HG03066 (cell line): ENCODE measurements at regions not wholly inside any gene's neighbourhood (a gene's known extent, or its start where the extent isn't known, plus 50 kb on each side); places are given as distances from the start of the nearest gene placed in this dataset.
"Not testable (repeated sequence)": the region's sequence is repeated elsewhere in the genome, so short reads cannot be mapped to it uniquely, and the experiment has no call there.

Experiments
- ATAC-seq: cut with Tn5 transposase; IDR thresholded peaks from one replicate; pipeline ENCODE4 v1.9.1; 2021; ENCODE audit warnings: low read depth; ENCODE audit not compliant: unreplicated experiment

GRCh38 chr1:74818241-74818640 is 85.3 kb downstream of the TYW3 start:
- no peak for ATAC-seq

GRCh38 chr1:74818661-74819456 is 85.9 kb downstream of the TYW3 start:
- no peak for ATAC-seq

- ATAC-seq: no peak
These were observed 90.0 kb downstream of the TYW3 start for GRCh38 chr1:74822851-74823401.

- ATAC-seq: peak; percentile 90
These were observed 91.7 kb downstream of the TYW3 start for GRCh38 chr1:74824497-74825107.

GRCh38 chr1:74830766-74831165 is 97.8 kb downstream of the TYW3 start:
- ATAC-seq: no peak

GRCh38 chr1:74834261-74834660 is 101.3 kb downstream of the TYW3 start:
- ATAC-seq: no peak

GRCh38 chr1:74835051-74835450 is 102.1 kb downstream of the TYW3 start:
- ATAC-seq: no peak

GRCh38 chr1:74842726-74843125 is 109.8 kb downstream of the TYW3 start:
- ATAC-seq: no peak

- ATAC-seq: no peak
These were observed 114.8 kb downstream of the TYW3 start for GRCh38 chr1:74847715-74848114.

- no peak for ATAC-seq
These were observed 120.8 kb downstream of the TYW3 start for GRCh38 chr1:74853756-74854155.

- no peak for ATAC-seq
These were observed 123.2 kb downstream of the TYW3 start for GRCh38 chr1:74856174-74856573.

GRCh38 chr1:74857676-74858075 is 124.7 kb downstream of the TYW3 start:
- no peak for ATAC-seq

GRCh38 chr1:74858136-74858535 is 125.2 kb downstream of the TYW3 start:
- ATAC-seq: peak; percentile 66

GRCh38 chr1:74861867-74862266 is 128.9 kb downstream of the TYW3 start:
- ATAC-seq: no peak

GRCh38 chr1:74869702-74870101 is 136.8 kb downstream of the TYW3 start:
- ATAC-seq: no peak

- ATAC-seq: not testable (repeated sequence)
These were observed 144.4 kb downstream of the TYW3 start for GRCh38 chr1:74877366-74877765.

GRCh38 chr1:74895411-74895810 is 162.5 kb downstream of the TYW3 start:
- ATAC-seq: no peak

- no peak for ATAC-seq
These were observed 175.2 kb downstream of the TYW3 start for GRCh38 chr1:74908131-74908530.

- no peak for ATAC-seq
These were observed 175.8 kb downstream of the TYW3 start for GRCh38 chr1:74908797-74909196.

- no peak for ATAC-seq
These were observed 181.0 kb downstream of the TYW3 start for GRCh38 chr1:74913978-74914377.

- no peak for ATAC-seq
These were observed 200.5 kb downstream of the TYW3 start for GRCh38 chr1:74933500-74933899.

- ATAC-seq: no peak
These were observed 198.7 kb upstream of the LHX8 start for GRCh38 chr1:74935446-74935845.
